Stimulated activated CD4-positive, alpha-beta T cell treated with anti-CD3 and anti-CD28 coated beads, Interleukin-2, amount 100 ng/mL, for 24 hours (primary cell): ENCODE measurements at regions not wholly inside any gene's neighbourhood (a gene's known extent, or its start where the extent isn't known, plus 50 kb on each side); places are given as distances from the start of the nearest gene placed in this dataset.
"Not testable (repeated sequence)": the region's sequence is repeated elsewhere in the genome, so short reads cannot be mapped to it uniquely, and the experiment has no call there.

Experiments used
- DNase-seq, 2 donors: peaks; one replicate each; pipeline ENCODE4 v3.0.0-alpha.2; 2020

GRCh38 chr13:103883698-103884097 lies 817.5 kb upstream of the SLC10A2 start:
- DNase-seq = no peak

- no peak for DNase-seq
Measured at GRCh38 chr13:103883164-103883563, 816.9 kb upstream of the SLC10A2 start.

GRCh38 chr13:103880146-103880545 lies 813.9 kb upstream of the SLC10A2 start:
- not testable (repeated sequence) for DNase-seq

GRCh38 chr13:103878891-103879605 lies 812.8 kb upstream of the SLC10A2 start:
- no peak for DNase-seq

- DNase-seq = no peak
Measured at GRCh38 chr13:103876571-103876970, 810.4 kb upstream of the SLC10A2 start.

- no peak for DNase-seq
Measured at GRCh38 chr13:103873725-103874124, 807.5 kb upstream of the SLC10A2 start.

GRCh38 chr13:103866048-103866447 lies 799.8 kb upstream of the SLC10A2 start:
- no peak for DNase-seq

GRCh38 chr13:103862525-103862924 lies 796.3 kb upstream of the SLC10A2 start:
- DNase-seq = no peak

GRCh38 chr13:103859952-103860351 lies 793.7 kb upstream of the SLC10A2 start:
- no peak for DNase-seq

GRCh38 chr13:103852036-103852435 lies 785.8 kb upstream of the SLC10A2 start:
- no peak for DNase-seq

GRCh38 chr13:103844471-103844870 lies 778.3 kb upstream of the SLC10A2 start:
- DNase-seq = no peak

GRCh38 chr13:103839460-103839859 lies 773.2 kb upstream of the SLC10A2 start:
- no peak for DNase-seq

- DNase-seq = no peak
Measured at GRCh38 chr13:103835052-103835451, 768.8 kb upstream of the SLC10A2 start.

- DNase-seq = no peak
Measured at GRCh38 chr13:103833294-103833852, 767.2 kb upstream of the SLC10A2 start.

- DNase-seq = no peak
Measured at GRCh38 chr13:103815619-103816018, 749.4 kb upstream of the SLC10A2 start.

GRCh38 chr13:103812971-103813370 lies 746.8 kb upstream of the SLC10A2 start:
- no peak for DNase-seq

GRCh38 chr13:103812558-103812957 lies 746.3 kb upstream of the SLC10A2 start:
- DNase-seq = no peak

GRCh38 chr13:103810026-103810425 lies 743.8 kb upstream of the SLC10A2 start:
- DNase-seq = no peak

- no peak for DNase-seq
Measured at GRCh38 chr13:103805771-103806170, 739.6 kb upstream of the SLC10A2 start.

- no peak for DNase-seq
Measured at GRCh38 chr13:103803349-103803748, 737.1 kb upstream of the SLC10A2 start.

GRCh38 chr13:103799028-103799427 lies 732.8 kb upstream of the SLC10A2 start:
- no peak for DNase-seq

GRCh38 chr13:103795892-103796478 lies 729.8 kb upstream of the SLC10A2 start:
- DNase-seq = no peak

GRCh38 chr13:103794526-103794925 lies 728.3 kb upstream of the SLC10A2 start:
- DNase-seq = no peak

GRCh38 chr13:103788061-103788652 lies 721.9 kb upstream of the SLC10A2 start:
- DNase-seq = no peak
